HG03354 (cell line): ENCODE measurements at regions not wholly inside any gene's neighbourhood (a gene's known extent, or its start where the extent isn't known, plus 50 kb on each side); places are given as distances from the start of the nearest gene placed in this dataset.
"Not testable (repeated sequence)": the region's sequence is repeated elsewhere in the genome, so short reads cannot be mapped to it uniquely, and the experiment has no call there.

ENCODE experiments used
- ATAC-seq: cut with Tn5 transposase; IDR thresholded peaks from one replicate; pipeline ENCODE4 v1.9.1; 2021; ENCODE audit warnings: mild to moderate bottlenecking; ENCODE audit not compliant: unreplicated experiment, poor library complexity, severe bottlenecking

DNA sequence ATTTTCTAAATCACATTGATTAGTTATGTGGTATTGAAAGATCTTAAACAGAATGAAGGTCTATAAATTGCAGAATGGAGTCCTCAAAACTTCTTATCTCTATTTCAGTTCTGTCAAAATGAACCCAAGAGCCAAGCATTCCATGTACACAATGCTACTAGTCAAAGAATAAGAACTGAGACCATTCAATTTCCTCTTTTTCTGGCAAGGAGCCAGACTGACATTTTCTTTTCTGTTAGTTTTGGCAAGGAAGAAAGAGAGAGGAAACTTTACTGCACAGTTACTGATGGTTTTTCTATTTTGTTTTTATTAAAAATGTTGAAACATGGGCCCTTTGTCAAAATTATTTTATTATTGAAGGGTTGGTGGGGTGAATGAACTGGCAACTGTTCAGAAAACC, 181.8 kb upstream of the FERD3L start:
- no peak for ATAC-seq

- no peak for ATAC-seq
These were observed 176.8 kb upstream of the FERD3L start for GRCh38 chr7:19322002-19322401.

DNA sequence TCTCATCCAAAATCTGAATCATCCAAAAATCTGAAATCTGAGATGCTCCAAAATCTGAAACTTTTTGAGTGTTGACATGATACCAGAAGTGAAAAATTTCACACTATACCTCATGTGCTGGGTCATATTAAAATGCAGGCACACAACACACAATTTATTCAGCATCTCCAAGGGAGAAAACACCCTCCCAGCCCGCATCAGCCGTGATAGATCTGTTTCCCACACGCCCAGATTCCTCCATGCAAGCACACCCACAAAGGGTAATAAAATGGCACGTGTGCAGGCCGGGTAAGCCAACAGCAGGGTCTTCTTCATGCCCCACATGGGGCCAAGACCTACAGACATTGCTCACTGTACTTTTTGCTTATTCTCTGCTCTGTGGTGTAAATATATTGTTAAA, 173.1 kb upstream of the FERD3L start:
- no peak for ATAC-seq

DNA sequence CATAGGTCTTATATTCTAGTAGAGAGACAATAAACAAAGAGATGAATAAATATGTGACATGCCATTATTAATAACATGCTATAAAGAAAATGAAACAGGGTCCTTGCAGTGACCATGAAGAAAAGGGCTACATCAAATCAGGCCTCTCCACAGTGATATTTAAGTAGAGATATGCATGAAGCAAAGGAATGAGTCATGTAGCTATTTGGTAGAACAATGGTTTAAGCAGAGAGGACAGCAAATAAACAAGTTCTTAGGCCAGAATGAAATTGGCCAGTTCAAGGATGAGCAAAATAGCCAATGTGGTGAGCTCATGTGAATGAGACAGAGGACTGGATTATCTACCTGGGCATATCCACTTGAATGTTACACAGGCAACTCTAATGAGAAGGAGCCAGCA, 172.2 kb upstream of the FERD3L start:
- no peak for ATAC-seq

GRCh38 chr7:19312416-19312815, 167.2 kb upstream of the FERD3L start:
- no peak for ATAC-seq

DNA sequence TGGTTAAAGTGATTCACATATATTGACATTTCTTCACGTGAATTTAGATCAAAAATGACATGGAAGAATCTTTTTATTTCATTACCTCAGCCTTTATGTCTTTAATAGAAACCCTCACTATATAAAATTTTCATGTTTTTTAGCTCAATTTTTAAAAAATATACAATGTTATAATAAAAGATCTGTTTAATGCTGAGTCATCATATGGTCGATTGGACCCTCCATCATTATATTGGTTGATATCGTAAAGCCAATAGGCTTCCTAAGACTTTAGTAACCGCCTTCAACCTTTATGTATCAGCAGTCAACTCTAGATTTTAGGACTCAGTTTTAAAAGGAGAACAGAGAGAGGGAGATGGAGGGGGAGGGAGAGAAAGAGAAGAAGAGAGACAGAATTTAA, 162.3 kb upstream of the FERD3L start:
- no peak for ATAC-seq

DNA sequence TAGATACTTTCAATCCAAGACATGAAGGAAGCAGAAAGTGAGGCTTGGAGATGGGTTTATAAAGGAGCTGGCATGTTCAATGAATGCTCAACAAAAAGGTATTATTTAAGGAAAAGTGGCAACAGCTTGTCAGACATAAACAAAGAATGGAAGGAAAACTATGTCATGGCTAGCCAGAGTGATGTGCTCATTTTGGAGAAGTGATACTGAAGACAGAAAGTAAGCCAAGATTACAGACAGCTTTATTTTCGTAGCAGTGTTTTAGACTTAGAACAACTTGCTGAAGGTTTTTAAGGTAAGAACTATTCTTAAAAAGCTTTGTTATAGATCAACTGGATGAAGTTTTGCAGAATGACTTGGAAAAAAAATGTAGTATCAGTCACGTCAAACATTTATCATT, 160.5 kb upstream of the FERD3L start:
- no peak for ATAC-seq

DNA sequence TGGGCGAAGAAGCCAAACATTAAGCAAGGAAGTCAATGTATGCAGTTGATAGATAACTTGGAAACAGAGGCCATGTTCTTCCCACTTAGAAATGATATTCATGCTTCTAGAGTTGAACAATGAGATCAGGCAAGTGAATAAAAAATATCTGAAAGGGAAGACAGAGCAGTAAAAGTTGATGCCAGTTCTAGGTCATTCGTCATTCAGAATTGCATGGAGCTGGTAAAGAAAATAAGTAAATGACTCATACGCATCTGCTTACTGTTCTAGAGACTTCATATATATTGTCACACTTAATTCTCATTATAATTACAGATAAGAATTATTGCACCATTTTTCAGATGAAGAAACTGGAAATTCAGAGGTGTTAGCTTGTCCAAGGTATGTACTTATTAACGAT, 158.9 kb upstream of the FERD3L start:
- ATAC-seq, result no peak

GRCh38 chr7:19302731-19303130, 157.5 kb upstream of the FERD3L start:
- ATAC-seq, result no peak

DNA sequence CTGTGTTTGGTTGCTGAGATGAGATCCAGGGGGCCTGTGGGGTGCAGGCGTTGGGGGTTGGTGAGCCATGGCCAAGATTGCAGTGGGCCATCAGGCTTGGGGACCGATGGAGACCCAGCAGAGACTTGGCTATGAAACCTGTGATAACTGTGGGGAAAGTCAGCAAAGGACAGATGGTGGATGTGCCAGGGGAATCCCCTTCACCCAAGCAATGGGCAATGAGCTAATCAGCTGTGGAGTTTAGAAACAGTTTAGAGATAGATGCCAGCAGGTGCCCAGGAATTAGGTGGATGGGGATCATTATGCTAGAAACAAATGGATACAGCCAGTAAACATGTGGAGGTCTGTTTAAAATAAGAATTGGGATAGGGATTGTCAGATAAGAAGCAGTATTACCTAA, 151.4 kb upstream of the FERD3L start:
- no peak for ATAC-seq

DNA sequence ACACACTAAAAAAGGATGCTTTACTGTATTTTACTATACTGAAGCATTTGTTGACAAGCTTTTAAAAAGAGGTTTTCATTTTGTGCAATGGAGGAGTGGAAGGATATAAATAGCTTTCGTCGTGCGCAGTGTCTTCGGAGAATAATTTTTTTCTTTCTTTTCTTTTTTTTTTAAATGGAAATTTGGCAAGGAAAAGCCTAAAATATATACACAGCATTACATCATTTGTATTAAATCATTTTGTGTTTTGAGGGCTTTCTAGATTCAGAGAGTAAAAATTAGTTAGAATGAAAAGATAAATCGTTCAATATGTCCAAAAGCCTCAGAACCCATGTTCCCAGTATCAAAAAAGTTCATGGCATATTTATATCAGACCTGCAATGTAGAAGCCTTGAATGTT, 150.2 kb upstream of the FERD3L start:
- ATAC-seq, result no peak

DNA sequence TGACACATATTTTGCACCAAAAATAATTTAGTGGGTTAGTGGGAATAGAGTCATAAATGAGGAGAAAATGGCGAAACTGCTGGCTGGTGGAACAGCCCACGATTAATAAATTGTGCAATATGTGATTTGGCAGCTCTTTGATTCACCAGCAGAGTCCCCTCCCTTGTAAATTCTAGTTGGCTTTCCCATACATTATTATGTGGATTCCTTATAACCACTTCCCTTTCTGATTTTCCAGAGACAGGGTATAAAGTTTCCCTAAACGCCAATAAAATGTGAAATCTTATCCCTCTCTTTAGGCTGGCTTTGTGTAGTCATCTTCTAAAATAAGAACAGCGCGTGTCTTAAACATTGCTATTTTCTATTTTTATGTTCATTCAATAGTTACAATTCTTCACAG, 149.4 kb upstream of the FERD3L start:
- no peak for ATAC-seq

- ATAC-seq, result no peak
These were observed 148.2 kb upstream of the FERD3L start for GRCh38 chr7:19293431-19293830.

- no peak for ATAC-seq
These were observed 145.7 kb upstream of the FERD3L start for GRCh38 chr7:19290968-19291367.

GRCh38 chr7:19290066-19290465, 144.8 kb upstream of the FERD3L start:
- ATAC-seq, result no peak

- ATAC-seq, result no peak
These were observed 139.5 kb upstream of the FERD3L start for GRCh38 chr7:19284596-19285300.

- no peak for ATAC-seq
These were observed 138.9 kb upstream of the FERD3L start for GRCh38 chr7:19284136-19284535.

DNA sequence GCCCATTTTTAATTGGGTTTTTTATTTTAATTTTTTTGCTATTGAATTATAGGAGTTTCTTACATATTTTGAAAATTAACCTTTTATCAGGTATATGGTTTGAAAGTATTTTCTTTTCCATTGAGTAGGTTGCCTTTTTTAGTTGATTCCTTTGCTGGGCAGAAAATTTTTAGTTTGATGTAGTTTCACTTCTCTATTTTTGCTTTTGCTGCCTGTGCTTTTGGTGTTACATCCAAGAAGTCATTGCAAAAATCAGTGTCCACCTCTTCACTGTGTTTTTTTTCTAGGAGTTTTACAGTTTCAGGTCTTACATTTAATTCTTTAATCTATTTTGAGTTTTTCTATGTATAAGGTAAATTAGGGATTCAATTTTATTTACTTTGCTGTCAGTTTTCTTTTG, 129.8 kb upstream of the FERD3L start:
- ATAC-seq, result no peak

DNA sequence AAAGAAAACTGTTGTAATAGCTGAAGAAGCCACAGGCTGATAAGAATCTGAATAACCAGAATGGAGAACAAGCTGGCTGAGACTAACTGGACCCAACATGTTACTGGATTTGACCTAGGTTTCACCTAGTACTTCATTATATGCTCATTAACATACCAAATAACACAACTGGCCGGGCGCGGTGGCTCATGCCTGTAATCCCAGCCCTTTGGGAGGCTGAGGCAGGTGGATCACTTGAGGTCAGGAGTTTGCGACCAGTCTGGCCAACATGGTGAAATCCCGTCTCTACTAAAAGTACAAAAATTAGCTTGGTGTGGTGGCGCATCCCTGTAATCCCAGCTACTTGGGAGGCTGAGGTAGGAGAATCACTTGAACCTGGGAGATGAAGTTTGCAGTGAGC, 127.1 kb upstream of the FERD3L start:
- not testable (repeated sequence) for ATAC-seq

DNA sequence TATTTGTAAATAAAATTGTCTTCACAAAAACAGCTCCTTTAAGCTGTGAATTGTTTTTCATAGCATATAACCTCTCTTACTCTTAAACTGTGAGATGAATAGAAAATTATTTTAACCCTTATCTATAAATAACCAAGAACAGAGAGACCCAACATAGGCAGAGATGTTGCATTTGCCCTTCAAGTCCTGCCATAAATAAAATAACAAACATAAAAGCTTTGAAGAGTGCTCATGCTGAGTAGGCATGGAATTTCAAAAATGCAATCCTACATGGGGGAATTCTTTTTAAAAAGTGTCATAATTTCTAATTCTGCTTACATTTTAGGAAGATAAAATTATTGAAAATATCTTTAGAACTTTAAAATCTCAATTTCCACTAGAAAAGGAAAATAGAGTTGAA, 124.1 kb upstream of the FERD3L start:
- ATAC-seq, result no peak

- ATAC-seq, result no peak
These were observed 123.5 kb upstream of the FERD3L start for GRCh38 chr7:19268737-19269136.

DNA sequence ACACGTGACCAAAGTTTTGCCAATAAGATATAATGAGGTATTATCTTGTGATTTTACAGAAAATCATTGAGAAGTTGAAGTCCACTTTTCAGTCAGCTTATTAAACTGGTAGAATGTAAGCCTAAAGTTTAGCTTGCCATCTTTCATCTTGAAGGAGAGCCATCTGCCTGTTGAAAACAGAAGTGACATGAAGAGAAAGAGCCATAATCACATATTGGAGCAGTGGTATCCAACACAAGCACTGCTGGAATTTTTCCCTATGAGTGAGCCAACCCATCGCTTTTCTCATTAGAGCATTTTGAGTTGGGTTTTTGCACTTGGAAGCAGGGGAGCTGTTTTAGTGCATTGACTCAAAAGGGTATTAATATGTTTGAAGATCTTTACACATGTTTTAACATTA, 117.6 kb upstream of the FERD3L start:
- ATAC-seq, result no peak
